RWPE1 (cell line): ENCODE measurements at regions not wholly inside any gene's neighbourhood (a gene's known extent, or its start where the extent isn't known, plus 50 kb on each side); places are given as distances from the start of the nearest gene placed in this dataset.
"Not testable (repeated sequence)": the region's sequence is repeated elsewhere in the genome, so short reads cannot be mapped to it uniquely, and the experiment has no call there.

ENCODE experiments used
- CTCF ChIA-PET: fragments of 350-600 bp; sonication (Branson Sonifier 250); formaldehyde crosslinking; extraction: SDS; loops from one replicate; lab custom pipeline; 2021; lab: Yijun Ruan, JAX
- POLR2A ChIA-PET: fragments of 400-600 bp; formaldehyde crosslinking; extraction: SDS; loops from one replicate; lab custom pipeline; 2020; ENCODE audit warnings: antibody characterized with exemption; ENCODE audit not compliant: low non-redundant PET; lab: Yijun Ruan, JAX
- DNase-seq: peaks from one replicate; pipeline ENCODE4 v3.0.0; 2012; ENCODE audit warnings: low spot score
- H3K27ac ChIP-seq: fragments of 450-650 bp; 2 replicates; pipeline ENCODE4 v1.5.1; 2017
- TF ChIP-seq, protein P1 (sequence below): fragments of 450-650 bp; conservative IDR thresholded peaks from 2 replicates; pipeline ENCODE4 v1.5.1; 2017; ENCODE audit warnings: low read depth, mild to moderate bottlenecking

DNA sequence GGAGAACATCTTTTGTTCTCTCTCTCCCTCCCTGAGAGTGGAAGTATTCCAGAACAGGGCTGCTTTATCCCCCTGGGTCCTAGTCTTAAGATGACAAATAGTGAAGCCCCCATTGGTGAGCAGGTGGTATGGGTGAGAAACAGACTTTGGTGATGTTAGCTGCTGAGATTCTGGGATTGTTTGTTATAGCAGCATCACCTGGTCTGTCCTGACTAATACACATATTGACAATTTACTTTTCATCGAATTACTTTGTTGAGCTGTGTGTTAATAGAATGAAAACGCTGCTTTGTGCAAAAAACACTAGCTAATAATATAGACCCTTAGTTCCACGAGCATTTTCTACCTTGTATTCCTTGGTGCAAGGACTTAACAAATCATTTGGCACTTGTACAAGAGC lies 133.5 kb downstream of the ASMT start:
- TF ChIP-seq, protein P1, sequence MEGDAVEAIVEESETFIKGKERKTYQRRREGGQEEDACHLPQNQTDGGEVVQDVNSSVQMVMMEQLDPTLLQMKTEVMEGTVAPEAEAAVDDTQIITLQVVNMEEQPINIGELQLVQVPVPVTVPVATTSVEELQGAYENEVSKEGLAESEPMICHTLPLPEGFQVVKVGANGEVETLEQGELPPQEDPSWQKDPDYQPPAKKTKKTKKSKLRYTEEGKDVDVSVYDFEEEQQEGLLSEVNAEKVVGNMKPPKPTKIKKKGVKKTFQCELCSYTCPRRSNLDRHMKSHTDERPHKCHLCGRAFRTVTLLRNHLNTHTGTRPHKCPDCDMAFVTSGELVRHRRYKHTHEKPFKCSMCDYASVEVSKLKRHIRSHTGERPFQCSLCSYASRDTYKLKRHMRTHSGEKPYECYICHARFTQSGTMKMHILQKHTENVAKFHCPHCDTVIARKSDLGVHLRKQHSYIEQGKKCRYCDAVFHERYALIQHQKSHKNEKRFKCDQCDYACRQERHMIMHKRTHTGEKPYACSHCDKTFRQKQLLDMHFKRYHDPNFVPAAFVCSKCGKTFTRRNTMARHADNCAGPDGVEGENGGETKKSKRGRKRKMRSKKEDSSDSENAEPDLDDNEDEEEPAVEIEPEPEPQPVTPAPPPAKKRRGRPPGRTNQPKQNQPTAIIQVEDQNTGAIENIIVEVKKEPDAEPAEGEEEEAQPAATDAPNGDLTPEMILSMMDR: no peak
- DNase-seq: no peak
- H3K27ac ChIP-seq: no peak overlapping the region
- ChIA-PET POLR2A (no interaction called here), CTCF (no interaction called here)

DNA sequence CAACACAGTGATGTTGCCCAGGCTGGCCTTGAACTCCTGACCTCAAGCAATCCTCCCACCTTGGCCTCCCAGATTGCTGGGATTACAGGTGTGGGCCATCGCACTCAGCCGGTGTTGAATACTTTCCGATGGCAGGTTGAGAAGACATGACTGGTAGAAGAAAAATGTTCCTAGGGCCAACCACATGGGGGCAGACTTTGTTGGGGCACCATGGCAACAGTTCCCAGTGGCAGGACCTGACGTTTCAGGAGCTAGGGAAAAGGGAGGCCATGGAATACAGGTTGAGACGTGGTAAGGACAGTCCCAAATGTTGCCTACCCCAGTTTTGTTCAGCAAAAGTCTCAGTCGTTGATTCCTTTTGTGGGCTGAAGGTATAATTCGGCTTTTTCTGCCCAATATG lies 134.6 kb downstream of the ASMT start:
- CTCF ChIA-PET: no interaction called here
- DNase-seq: no peak
- TF ChIP-seq, protein P1: no peak
- no peak overlapping the region for H3K27ac ChIP-seq
- POLR2A ChIA-PET: no interaction called here

DNA sequence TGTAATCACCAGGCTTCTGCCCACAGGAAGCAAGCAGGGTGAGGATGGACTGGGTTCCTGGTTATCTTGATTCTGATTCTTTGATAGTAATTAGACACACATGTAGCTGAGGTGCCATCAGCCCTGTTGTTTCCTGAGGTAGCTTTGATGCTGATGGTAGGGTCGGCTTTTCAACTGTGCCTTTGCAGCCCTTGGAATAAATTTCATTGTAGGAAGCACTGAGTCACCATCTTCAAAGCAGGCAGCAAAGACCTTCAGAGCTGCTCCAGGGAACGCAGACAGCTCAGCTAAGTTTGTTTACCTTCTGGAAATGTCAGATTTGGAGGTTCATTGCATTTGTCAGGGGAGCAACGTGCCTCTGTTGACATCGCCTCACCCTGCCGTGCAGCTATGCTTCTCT lies 135.4 kb downstream of the ASMT start:
- TF ChIP-seq, protein P1: no peak

DNA sequence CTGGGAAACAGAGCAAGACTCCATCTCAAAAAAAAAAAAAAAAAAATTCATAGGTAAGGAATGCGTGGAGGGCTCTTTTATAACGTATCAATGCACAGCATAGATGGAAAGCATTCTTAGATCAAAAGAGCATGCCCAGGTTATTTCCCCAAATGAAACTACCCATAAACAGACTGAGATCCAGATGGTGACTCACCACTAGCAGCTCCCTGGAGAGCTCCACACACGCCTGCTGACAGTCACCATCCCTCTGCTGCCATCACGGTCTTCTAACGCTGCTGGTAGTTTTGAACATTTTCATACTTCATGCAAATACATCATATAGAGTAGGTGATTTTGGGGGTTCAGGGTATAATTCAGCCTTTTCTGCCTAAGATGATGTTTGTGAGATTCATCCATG lies 136.9 kb downstream of the ASMT start:
- no peak for DNase-seq
- POLR2A ChIA-PET: no interaction called here

More for the DNA sequence above, 135.4 kb downstream of the ASMT start:
- H3K27ac ChIP-seq: no peak overlapping the region
- POLR2A ChIA-PET: no interaction called here
- CTCF ChIA-PET: no interaction called here
- no peak for DNase-seq

DNA sequence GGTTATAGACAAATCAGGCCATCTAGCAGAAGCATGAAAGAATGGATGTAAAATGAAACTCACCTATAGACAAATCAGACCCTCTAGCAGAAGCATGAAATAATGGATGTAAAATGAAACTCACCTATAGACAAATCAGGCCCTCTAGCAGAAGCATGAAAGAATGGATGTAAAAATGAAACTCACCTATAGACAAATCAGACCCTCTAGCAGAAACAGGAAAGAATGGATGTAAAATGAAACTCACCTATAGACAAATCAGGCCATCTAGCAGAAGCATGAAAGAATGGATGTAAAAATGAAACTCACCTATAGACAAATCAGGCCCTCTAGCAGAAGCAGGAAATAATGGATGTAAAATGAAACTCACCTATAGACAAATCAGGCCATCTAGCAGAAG lies 137.9 kb downstream of the ASMT start:
- H3K27ac ChIP-seq, DNase-seq, POLR2A ChIA-PET, CTCF ChIA-PET: not testable (repeated sequence)

More for the DNA sequence above, 136.9 kb downstream of the ASMT start:
- CTCF ChIA-PET: no interaction called here
- H3K27ac ChIP-seq: no peak overlapping the region
- TF ChIP-seq, protein P1: no peak

DNA sequence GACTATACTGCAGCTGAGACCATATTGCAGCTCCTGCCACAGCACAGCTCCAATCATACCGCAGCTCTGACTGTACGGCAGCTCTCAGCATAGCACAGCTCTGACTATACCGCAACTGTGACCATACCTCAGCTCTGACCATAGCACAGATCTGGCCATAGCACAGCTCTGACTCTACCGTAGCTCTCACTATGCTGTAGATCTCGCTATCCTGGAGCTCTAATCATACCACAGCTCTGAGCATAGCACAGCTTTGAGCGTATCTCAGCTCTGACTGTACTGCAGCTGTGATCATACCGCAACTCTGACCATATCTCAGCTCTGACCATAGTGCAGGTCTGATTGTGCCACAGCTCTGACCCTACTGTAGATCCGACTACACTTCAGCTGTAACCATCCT lies 139.2 kb downstream of the ASMT start:
- CTCF ChIA-PET: no interaction called here
- no peak for DNase-seq

DNA sequence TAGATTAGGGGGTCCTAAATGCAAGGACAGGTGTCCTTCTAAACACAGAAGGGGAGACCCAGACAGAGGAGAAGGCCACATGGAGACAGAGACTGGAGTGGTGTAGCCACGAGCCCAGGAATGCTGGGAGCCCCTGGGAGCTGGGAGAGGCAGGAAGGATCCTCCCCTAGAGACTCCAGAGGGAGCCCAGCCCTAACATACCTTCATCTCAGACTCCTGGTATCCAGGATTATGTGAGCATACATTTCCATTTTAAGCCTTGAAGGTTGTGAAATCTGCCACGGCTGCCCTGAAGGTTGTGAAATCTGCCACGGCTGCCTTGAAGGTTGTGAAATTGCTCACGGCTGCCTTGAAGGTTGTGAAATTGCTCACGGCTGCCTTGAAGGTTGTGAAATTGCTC lies 148.4 kb downstream of the ASMT start:
- H3K27ac ChIP-seq: no peak overlapping the region
- CTCF ChIA-PET: no interaction called here
- POLR2A ChIA-PET: no interaction called here
- TF ChIP-seq, protein P1: no peak
- DNase-seq: no peak

More for the DNA sequence above, 139.2 kb downstream of the ASMT start:
- H3K27ac ChIP-seq: no peak overlapping the region
- POLR2A ChIA-PET: no interaction called here
- TF ChIP-seq, protein P1: no peak

DNA sequence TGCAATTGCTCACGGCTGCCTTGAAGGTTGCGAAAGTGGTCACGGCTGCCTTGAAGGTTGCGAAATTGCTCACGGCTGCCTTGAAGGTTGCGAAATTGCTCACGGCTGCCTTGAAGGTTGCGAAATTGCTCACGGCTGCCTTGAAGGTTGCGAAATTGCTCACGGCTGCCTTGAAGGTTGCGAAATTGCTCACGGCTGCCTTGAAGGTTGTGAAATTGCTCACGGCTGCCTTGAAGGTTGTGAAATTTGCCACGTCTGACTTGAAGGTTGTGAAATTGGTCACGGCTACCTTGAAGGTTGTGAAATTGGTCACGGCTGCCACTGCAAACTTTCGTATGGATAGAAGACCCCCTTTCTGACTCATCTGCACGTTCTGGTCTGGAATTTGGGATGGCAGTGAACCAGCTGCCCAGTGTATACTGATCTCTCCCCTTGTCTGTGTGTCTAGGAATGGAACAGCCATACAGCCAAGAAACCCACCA lies 150.1 kb downstream of the ASMT start:
- H3K27ac ChIP-seq, POLR2A ChIA-PET, DNase-seq, CTCF ChIA-PET: not testable (repeated sequence)
